HEK293T (cell line): ENCODE measurements at regions not wholly inside any gene's neighbourhood (a gene's known extent, or its start where the extent isn't known, plus 50 kb on each side); places are given as distances from the start of the nearest gene placed in this dataset.

Experiments used
- L3MBTL2 ChIP-seq: fragments of 450-650 bp; conservative IDR thresholded peaks from 2 replicates; pipeline ENCODE4 v1.6.1; 2016; ENCODE audit warnings: mild to moderate bottlenecking
- SP1 ChIP-seq: fragments of 450-650 bp; IDR thresholded peaks from 2 replicates; pipeline ENCODE4 v1.6.1; 2017
- SUZ12 ChIP-seq: fragments of 450-650 bp; IDR thresholded peaks from 2 replicates; pipeline ENCODE4 v1.6.1; 2016; ENCODE audit warnings: mild to moderate bottlenecking
- ZNF384 ChIP-seq: fragments of 450-650 bp; IDR thresholded peaks from 2 replicates; pipeline ENCODE4 v1.6.1; 2016

DNA sequence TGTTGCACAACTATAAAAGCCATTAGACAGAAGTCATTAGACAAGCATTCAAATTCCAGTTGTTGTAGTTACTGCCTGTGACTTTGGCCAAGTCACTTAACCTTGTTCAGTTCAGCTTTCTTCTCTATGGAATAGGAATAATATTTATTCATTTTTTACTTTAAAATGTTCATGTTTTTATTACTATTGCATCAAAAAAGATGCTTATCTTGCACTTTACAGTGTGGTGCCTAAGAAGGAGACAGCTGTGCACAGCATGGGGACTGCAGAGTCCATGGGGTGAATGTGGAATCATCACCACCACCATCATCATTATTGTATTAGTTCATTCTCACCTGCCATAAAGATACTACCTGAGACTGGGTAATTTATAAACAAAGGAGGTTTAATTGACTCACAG lies 504.2 kb downstream of the SOX2 start:
- TF ChIP-seq SP1 (no peak), L3MBTL2 (no peak), ZNF384 (no peak), SUZ12 (no peak)
